Osteoblast (primary cell): ENCODE measurements at regions not wholly inside any gene's neighbourhood (a gene's known extent, or its start where the extent isn't known, plus 50 kb on each side); places are given as distances from the start of the nearest gene placed in this dataset.
"Not testable (repeated sequence)": the region's sequence is repeated elsewhere in the genome, so short reads cannot be mapped to it uniquely, and the experiment has no call there.

Experiments used
- DNase-seq: peaks from one replicate; pipeline ENCODE4 v3.0.0; 2011; ENCODE audit warnings: low spot score, mixed read lengths; ENCODE audit not compliant: insufficient read length; ENCODE audit errors: missing footprints
- H2AFZ ChIP-seq: 2 replicates; pipeline ENCODE4 v1.6.0; 2011; ENCODE audit warnings: mild to moderate bottlenecking, low read length
- H3K27ac ChIP-seq: 2 replicates; pipeline ENCODE4 v1.5.1; 2011; ENCODE audit warnings: mild to moderate bottlenecking, low read depth, low read length, moderate library complexity
- H3K27me3 ChIP-seq: 2 replicates; pipeline ENCODE4 v1.6.0; 2012; ENCODE audit warnings: mild to moderate bottlenecking, control low read depth, inconsistent platforms, low read length, moderate library complexity; ENCODE audit not compliant: insufficient read depth
- H3K36me3 ChIP-seq: 2 replicates; pipeline ENCODE4 v1.5.1; 2011; ENCODE audit warnings: mild to moderate bottlenecking, low read length, control low read depth, moderate library complexity; ENCODE audit not compliant: insufficient read depth
- H3K4me1 ChIP-seq: 2 replicates; pipeline ENCODE4 v1.5.1; 2011; ENCODE audit warnings: mild to moderate bottlenecking, low read length, control low read depth, moderate library complexity; ENCODE audit not compliant: insufficient read depth
- H3K4me2 ChIP-seq: 2 replicates; pipeline ENCODE4 v1.6.0; 2011; ENCODE audit warnings: mild to moderate bottlenecking, low read length; ENCODE audit not compliant: insufficient read depth
- H3K4me3 ChIP-seq: fragments of 200-600 bp; sonication (generic); 3 replicates; pipeline ENCODE4 v1.5.1; 2012; ENCODE audit warnings: mild to moderate bottlenecking, low read length, inconsistent platforms; ENCODE audit not compliant: insufficient read depth
- H3K79me2 ChIP-seq: 2 replicates; pipeline ENCODE4 v1.6.0; 2012; ENCODE audit warnings: mild to moderate bottlenecking, low read length, control low read depth, inconsistent platforms; ENCODE audit not compliant: insufficient read depth
- H3K9me3 ChIP-seq: 2 replicates; pipeline ENCODE4 v1.5.1; 2011; ENCODE audit warnings: low read depth, low read length, control low read depth
- H4K20me1 ChIP-seq: 2 replicates; pipeline ENCODE4 v1.6.0; 2012; ENCODE audit warnings: mild to moderate bottlenecking, low read length, control low read depth; ENCODE audit not compliant: insufficient read depth
- TF ChIP-seq, protein P1 (sequence below): IDR thresholded peaks from 2 replicates; pipeline ENCODE4 v1.5.1; 2011; ENCODE audit warnings: mild to moderate bottlenecking, low read depth, low read length, moderate library complexity; ENCODE audit errors: extremely low read depth

DNA sequence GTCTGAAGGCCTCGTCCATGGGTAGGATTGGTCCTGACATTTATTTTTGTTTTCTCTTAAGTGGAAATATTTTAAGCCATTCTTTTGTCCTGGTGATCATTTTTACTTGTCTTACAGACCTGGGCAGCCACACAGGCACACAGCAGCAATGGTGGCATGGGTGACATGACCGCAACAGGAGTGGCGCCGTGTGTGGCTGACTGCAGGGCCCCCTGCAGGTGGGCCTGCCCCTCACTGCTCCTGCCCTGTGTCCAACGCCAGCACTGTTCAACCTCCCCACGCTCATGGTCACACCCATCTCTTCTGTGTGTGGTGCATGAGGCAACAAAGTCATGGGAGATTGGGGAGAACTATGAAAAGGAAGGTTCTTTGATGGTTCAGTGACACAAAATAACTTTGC, 151.9 kb downstream of the MYLK4 start:
- Histone ChIP-seq H3K9me3 (no peaks in the 10 kb centered on the region), H3K27ac (no peak overlapping the region), H3K4me3 (no peak overlapping the region), H3K79me2 (no peaks in the 10 kb centered on the region), H3K4me1 (no peaks in the 10 kb centered on the region), H3K27me3 (no peaks in the 10 kb centered on the region), H2AFZ (no peak overlapping the region), H3K4me2 (no peak overlapping the region), H3K36me3 (no peaks in the 10 kb centered on the region), H4K20me1 (no peaks in the 10 kb centered on the region)
- TF ChIP-seq, protein P1, sequence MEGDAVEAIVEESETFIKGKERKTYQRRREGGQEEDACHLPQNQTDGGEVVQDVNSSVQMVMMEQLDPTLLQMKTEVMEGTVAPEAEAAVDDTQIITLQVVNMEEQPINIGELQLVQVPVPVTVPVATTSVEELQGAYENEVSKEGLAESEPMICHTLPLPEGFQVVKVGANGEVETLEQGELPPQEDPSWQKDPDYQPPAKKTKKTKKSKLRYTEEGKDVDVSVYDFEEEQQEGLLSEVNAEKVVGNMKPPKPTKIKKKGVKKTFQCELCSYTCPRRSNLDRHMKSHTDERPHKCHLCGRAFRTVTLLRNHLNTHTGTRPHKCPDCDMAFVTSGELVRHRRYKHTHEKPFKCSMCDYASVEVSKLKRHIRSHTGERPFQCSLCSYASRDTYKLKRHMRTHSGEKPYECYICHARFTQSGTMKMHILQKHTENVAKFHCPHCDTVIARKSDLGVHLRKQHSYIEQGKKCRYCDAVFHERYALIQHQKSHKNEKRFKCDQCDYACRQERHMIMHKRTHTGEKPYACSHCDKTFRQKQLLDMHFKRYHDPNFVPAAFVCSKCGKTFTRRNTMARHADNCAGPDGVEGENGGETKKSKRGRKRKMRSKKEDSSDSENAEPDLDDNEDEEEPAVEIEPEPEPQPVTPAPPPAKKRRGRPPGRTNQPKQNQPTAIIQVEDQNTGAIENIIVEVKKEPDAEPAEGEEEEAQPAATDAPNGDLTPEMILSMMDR: no peak
- DNase-seq: no peak

DNA sequence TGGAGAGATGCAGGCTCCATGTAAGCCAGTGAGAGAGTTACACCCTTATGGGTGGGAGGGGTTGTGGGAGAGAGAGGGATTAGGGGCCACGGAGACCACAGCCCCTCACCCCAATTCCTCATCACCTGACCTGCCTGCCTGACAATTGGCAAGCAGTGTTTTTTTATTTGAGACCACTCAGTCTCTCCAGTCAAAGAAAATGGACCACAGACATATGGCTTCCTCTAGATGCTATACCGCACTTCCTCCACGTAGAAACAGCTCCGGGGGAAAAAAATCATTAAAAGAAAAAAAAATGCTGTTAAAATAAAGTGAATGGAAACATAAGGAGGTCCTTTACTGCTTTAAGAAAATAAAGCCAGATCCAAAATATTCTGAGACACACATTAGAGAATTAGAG, 152.7 kb downstream of the MYLK4 start:
- H3K36me3 ChIP-seq: no peaks in the 10 kb centered on the region
- TF ChIP-seq, protein P1: no peak
- DNase-seq: peak; percentile 47
- H2AFZ ChIP-seq: no peak overlapping the region
- no peak overlapping the region for H3K4me2 ChIP-seq
- no peak overlapping the region for H3K4me3 ChIP-seq
- no peak overlapping the region for H3K27ac ChIP-seq
- no peaks in the 10 kb centered on the region for H3K79me2 ChIP-seq
- H3K4me1 ChIP-seq: no peaks in the 10 kb centered on the region
- no peaks in the 10 kb centered on the region for H3K27me3 ChIP-seq
- H4K20me1 ChIP-seq: no peaks in the 10 kb centered on the region
- H3K9me3 ChIP-seq: no peaks in the 10 kb centered on the region

DNA sequence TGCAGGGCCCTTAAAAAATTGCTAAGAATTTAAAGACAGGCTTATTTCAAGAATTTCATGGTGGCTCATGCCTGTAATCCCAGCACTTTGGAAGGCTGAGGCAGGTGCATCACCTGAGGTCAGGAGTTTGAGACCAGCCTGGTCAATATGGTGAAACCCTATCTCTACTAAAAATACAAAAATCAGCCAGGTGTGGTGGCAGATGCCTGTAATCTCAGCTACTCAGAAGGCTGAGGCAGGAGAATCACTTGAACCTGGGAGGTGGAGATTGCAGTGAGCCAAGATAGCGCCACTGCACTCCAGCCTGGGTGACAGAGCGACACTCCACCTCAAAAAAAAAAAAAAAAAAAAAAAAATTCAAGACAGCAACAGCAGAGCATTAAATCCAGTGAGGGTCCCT, 153.3 kb downstream of the MYLK4 start:
- DNase-seq, H3K9me3 ChIP-seq, H3K4me1 ChIP-seq: not testable (repeated sequence)

DNA sequence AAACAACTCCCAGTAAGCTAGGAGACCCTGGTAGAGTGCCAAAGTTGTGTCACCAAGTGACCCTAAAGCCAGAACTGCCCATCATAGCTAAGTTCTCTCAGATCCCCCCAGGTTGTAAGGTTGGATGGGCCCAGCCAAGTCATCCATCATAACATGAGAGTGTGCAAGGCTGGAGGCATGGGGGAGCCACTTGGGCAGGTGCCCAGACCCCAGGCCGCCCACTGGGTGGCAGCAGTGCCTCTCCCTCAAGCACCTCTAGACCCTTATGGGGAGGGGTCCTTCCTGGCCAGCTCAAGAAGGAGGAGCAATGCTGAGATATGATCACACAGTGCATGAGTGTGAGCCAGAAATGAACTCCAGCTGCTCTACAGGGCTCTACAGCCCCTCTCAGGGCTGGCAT, 154.5 kb downstream of the MYLK4 start:
- Histone ChIP-seq H3K27ac (no peak overlapping the region), H2AFZ (no peak overlapping the region), H3K27me3 (no peaks in the 10 kb centered on the region), H3K36me3 (no peaks in the 10 kb centered on the region), H3K4me2 (no peak overlapping the region), H3K9me3 (no peaks in the 10 kb centered on the region), H4K20me1 (no peaks in the 10 kb centered on the region), H3K4me3 (no peak overlapping the region), H3K79me2 (no peaks in the 10 kb centered on the region), H3K4me1 (no peaks in the 10 kb centered on the region)
- DNase-seq: no peak
- TF ChIP-seq, protein P1: no peak

More for the DNA sequence above, 153.3 kb downstream of the MYLK4 start:
- not testable (repeated sequence) for H4K20me1 ChIP-seq, H3K27me3 ChIP-seq, H3K27ac ChIP-seq, H3K4me3 ChIP-seq, H2AFZ ChIP-seq, H3K79me2 ChIP-seq, H3K36me3 ChIP-seq, H3K4me2 ChIP-seq
